H9 (cell line): ENCODE measurements at regions not wholly inside any gene's neighbourhood (a gene's known extent, or its start where the extent isn't known, plus 50 kb on each side); places are given as distances from the start of the nearest gene placed in this dataset.

Source experiments
- DNase-seq: peaks from one replicate; pipeline ENCODE4 v3.0.0-alpha.2; 2017
- H2AFZ ChIP-seq: one replicate; pipeline ENCODE4 v1.6.1; 2013; ENCODE audit warnings: mild to moderate bottlenecking, low read length, control low read depth, moderate library complexity
- H2AK5ac ChIP-seq: 2 replicates; pipeline ENCODE4 v1.6.1; 2013; ENCODE audit warnings: low read length, control low read depth, mixed read lengths; ENCODE audit not compliant: insufficient read length
- H2BK120ac ChIP-seq: one replicate; pipeline ENCODE4 v1.6.1; 2013; ENCODE audit warnings: low read depth, mild to moderate bottlenecking, low read length, control low read depth, inconsistent platforms; ENCODE audit not compliant: poor library complexity, severe bottlenecking
- H2BK12ac ChIP-seq: 2 replicates; pipeline ENCODE4 v1.6.1; 2013; ENCODE audit warnings: low read length, control low read depth, mixed read lengths, low read depth; ENCODE audit not compliant: insufficient read length
- H2BK15ac ChIP-seq: 2 replicates; pipeline ENCODE4 v1.6.1; 2013; ENCODE audit warnings: low read depth, low read length, control low read depth
- H2BK20ac ChIP-seq: one replicate; pipeline ENCODE4 v1.6.1; 2013; ENCODE audit warnings: low read depth, mild to moderate bottlenecking, low read length, control low read depth, inconsistent platforms; ENCODE audit not compliant: poor library complexity, severe bottlenecking
- H2BK5ac ChIP-seq: 2 replicates; pipeline ENCODE4 v1.6.1; 2013; ENCODE audit warnings: low read length, control low read depth, mixed read lengths; ENCODE audit not compliant: insufficient read length
- H3K14ac ChIP-seq: 2 replicates; pipeline ENCODE4 v1.6.1; 2013; ENCODE audit warnings: low read length, control low read depth; ENCODE audit not compliant: insufficient read depth
- H3K18ac ChIP-seq: 2 replicates; pipeline ENCODE4 v1.6.1; 2013; ENCODE audit warnings: low read depth, mild to moderate bottlenecking, mixed read lengths, low read length, control low read depth; ENCODE audit not compliant: insufficient read length
- H3K23ac ChIP-seq: 2 replicates; pipeline ENCODE4 v1.6.1; 2013; ENCODE audit warnings: low read length, control low read depth, mixed read lengths, low read depth; ENCODE audit not compliant: insufficient read length
- H3K23me2 ChIP-seq: 2 replicates; pipeline ENCODE4 v1.6.1; 2013; ENCODE audit warnings: low read depth, mild to moderate bottlenecking, mixed read lengths, low read length, control low read depth; ENCODE audit not compliant: insufficient read length, poor library complexity, severe bottlenecking
- H3K27ac ChIP-seq: 2 replicates; pipeline ENCODE4 v1.5.1; 2013; ENCODE audit warnings: low read length, control low read depth, mixed read lengths, low read depth; ENCODE audit not compliant: insufficient read length
- H3K27me3 ChIP-seq: 2 replicates; pipeline ENCODE4 v1.6.1; 2013; ENCODE audit warnings: low read length, control low read depth, inconsistent platforms; ENCODE audit not compliant: insufficient read depth
- H3K4ac ChIP-seq: 2 replicates; pipeline ENCODE4 v1.6.1; 2013; ENCODE audit warnings: low read depth, mild to moderate bottlenecking, control low read depth, inconsistent platforms, low read length, moderate library complexity
- H3K4me1 ChIP-seq: 2 replicates; pipeline ENCODE4 v1.6.1; 2013; ENCODE audit warnings: low read length, control low read depth, inconsistent platforms; ENCODE audit not compliant: insufficient read depth
- H3K4me2 ChIP-seq: 2 replicates; pipeline ENCODE4 v1.6.1; 2013; ENCODE audit warnings: low read length, control low read depth, mixed read lengths; ENCODE audit not compliant: insufficient read length, insufficient read depth
- H3K56ac ChIP-seq: 2 replicates; pipeline ENCODE4 v1.6.1; 2013; ENCODE audit warnings: low read depth, mild to moderate bottlenecking, mixed read lengths, low read length, control low read depth; ENCODE audit not compliant: insufficient read length
- H3K79me1 ChIP-seq: 2 replicates; pipeline ENCODE4 v1.6.1; 2013; ENCODE audit warnings: low read depth, mild to moderate bottlenecking, moderate library complexity, low read length, control low read depth, inconsistent platforms; ENCODE audit not compliant: insufficient read depth, poor library complexity, severe bottlenecking
- H3K79me2 ChIP-seq: 2 replicates; pipeline ENCODE4 v1.6.1; 2013; ENCODE audit warnings: low read length, control low read depth, inconsistent platforms; ENCODE audit not compliant: insufficient read depth
- H3K9ac ChIP-seq: 2 replicates; pipeline ENCODE4 v1.6.1; 2013; ENCODE audit warnings: low read length, control low read depth, mixed read lengths; ENCODE audit not compliant: insufficient read length; ENCODE audit errors: extremely low read depth
- H3K9me3 ChIP-seq: one replicate; pipeline ENCODE4 v1.6.1; 2013; ENCODE audit warnings: low read depth, low read length, inconsistent platforms; ENCODE audit not compliant: control insufficient read depth
- H3T11ph ChIP-seq: one replicate; pipeline ENCODE4 v1.6.1; 2013; ENCODE audit warnings: mild to moderate bottlenecking, low read length, control low read depth, inconsistent platforms
- H4K20me1 ChIP-seq: one replicate; pipeline ENCODE4 v1.6.1; 2013; ENCODE audit not compliant: control insufficient read depth, insufficient read length, insufficient read depth
- H4K5ac ChIP-seq: 2 replicates; pipeline ENCODE4 v1.6.1; 2013; ENCODE audit warnings: low read depth, mild to moderate bottlenecking, mixed read lengths, low read length, control low read depth; ENCODE audit not compliant: insufficient read length
- H4K8ac ChIP-seq: replicated peaks from 2 replicates; pipeline ENCODE4 v1.6.1; 2013; ENCODE audit warnings: low read length, control low read depth, mixed read lengths, low read depth; ENCODE audit not compliant: insufficient read length
- H4K91ac ChIP-seq: 2 replicates; pipeline ENCODE4 v1.6.1; 2013; ENCODE audit warnings: low read depth, mild to moderate bottlenecking, moderate library complexity, mixed read lengths, low read length, control low read depth; ENCODE audit not compliant: insufficient read length
- H3K27ac Mint-ChIP-seq, 3 experiments: 2 replicates in 2 of 3; 3 replicates in 1 of 3; pipeline ENCODE4 v1.8.0; 2020 to 2021; ENCODE audit warnings: mixed read lengths in 3 of 3, mild to moderate bottlenecking in 1 of 3, moderate library complexity in 1 of 3
- H3K27me3 Mint-ChIP-seq: 2 replicates; pipeline ENCODE4 v1.8.0; 2021; ENCODE audit warnings: low read depth, mild to moderate bottlenecking, moderate library complexity, mixed read lengths
- H3K36me3 Mint-ChIP-seq, 3 experiments: 2 replicates in 2 of 3; 3 replicates in 1 of 3; pipeline ENCODE4 v1.8.0; 2020 to 2021; ENCODE audit warnings: low read depth in 3 of 3, mixed read lengths in 3 of 3; ENCODE audit not compliant: insufficient read depth in 1 of 3
- H3K4me1 Mint-ChIP-seq, 2 experiments: 2 replicates each; pipeline ENCODE4 v1.8.0; 2020; ENCODE audit warnings: mixed read lengths in 2 of 2
- H3K4me3 Mint-ChIP-seq, 2 experiments: 2 replicates in 1 of 2; 3 replicates in 1 of 2; pipeline ENCODE4 v1.8.0; 2020 to 2021; ENCODE audit warnings: mild to moderate bottlenecking in 2 of 2, mixed read lengths in 2 of 2, moderate library complexity in 1 of 2
- H3K9me3 Mint-ChIP-seq, 2 experiments: 2 replicates in 1 of 2; 3 replicates in 1 of 2; pipeline ENCODE4 v1.8.0; 2020; ENCODE audit warnings: mild to moderate bottlenecking in 2 of 2, mixed read lengths in 2 of 2, moderate library complexity in 1 of 2
- CTCF ChIP-seq: fragments of 200-600 bp; sonication (generic); conservative IDR thresholded peaks from 3 replicates; pipeline ENCODE4 v1.8.0; 2021; ENCODE audit warnings: antibody characterized with exemption, mild to moderate bottlenecking
- WGBS: extraction: QIAGEN DNeasy Blood & Tissue Kit; methylation state at CpG from one replicate; pipeline ENCODE4 v1.1.7; 2013; ENCODE audit warnings: missing lambda C conversion rate, low lambda C conversion rate, mixed read lengths; ENCODE audit not compliant: insufficient read length; ENCODE audit errors: extremely low coverage; 5-methylcytosine and 5-hydroxymethylcytosine counted together

GRCh38 chr18:11505993-11506392, 103.4 kb upstream of the SLC35G4 start:
- Mint-ChIP-seq H3K36me3 (no peaks in the 10 kb centered on the region), H3K4me3 (no peak overlapping the region), H3K4me1 (no peaks in the 10 kb centered on the region), H3K27me3 (no peaks in the 10 kb centered on the region; the same call in 1 of the 2 replicates), H3K9me3 (no peaks in the 10 kb centered on the region), H3K27ac (no peak overlapping the region)
- Histone ChIP-seq H2BK12ac (no peak overlapping the region), H2BK120ac (no peak overlapping the region), H2AFZ (no peak overlapping the region), H3K23ac (no peak overlapping the region), H3T11ph (no peak overlapping the region), H4K91ac (no peak overlapping the region), H3K56ac (no peak overlapping the region), H3K4me2 (no peak overlapping the region), H3K27me3 (no peaks in the 10 kb centered on the region), H3K9me3 (no peaks in the 10 kb centered on the region), H3K27ac (no peak overlapping the region), H2BK5ac (no peak overlapping the region), H4K5ac (no peak overlapping the region), H4K8ac (no peak overlapping the region), H3K14ac (no peak overlapping the region), H2BK20ac (no peak overlapping the region), H3K79me1 (no peaks in the 10 kb centered on the region), H3K9ac (no peak overlapping the region), H3K4ac (no peak overlapping the region), H3K23me2 (no peaks in the 10 kb centered on the region), H3K79me2 (no peaks in the 10 kb centered on the region), H3K18ac (no peak overlapping the region), H2AK5ac (no peak overlapping the region), H2BK15ac (no peak overlapping the region), H3K4me1 (no peaks in the 10 kb centered on the region), H4K20me1 (no peaks in the 10 kb centered on the region)
- no peak for DNase-seq
- WGBS = no CpG with 5 or more reads among the region's 5 CpGs
- no peak for TF ChIP-seq CTCF
